HG03159 (cell line): ENCODE measurements at regions not wholly inside any gene's neighbourhood (a gene's known extent, or its start where the extent isn't known, plus 50 kb on each side); places are given as distances from the start of the nearest gene placed in this dataset.
"Not testable (repeated sequence)": the region's sequence is repeated elsewhere in the genome, so short reads cannot be mapped to it uniquely, and the experiment has no call there.

Experiments
- ATAC-seq: cut with Tn5 transposase; IDR thresholded peaks from one replicate; pipeline ENCODE4 v1.9.1; 2021; ENCODE audit warnings: mild to moderate bottlenecking, moderate library complexity; ENCODE audit not compliant: unreplicated experiment

DNA sequence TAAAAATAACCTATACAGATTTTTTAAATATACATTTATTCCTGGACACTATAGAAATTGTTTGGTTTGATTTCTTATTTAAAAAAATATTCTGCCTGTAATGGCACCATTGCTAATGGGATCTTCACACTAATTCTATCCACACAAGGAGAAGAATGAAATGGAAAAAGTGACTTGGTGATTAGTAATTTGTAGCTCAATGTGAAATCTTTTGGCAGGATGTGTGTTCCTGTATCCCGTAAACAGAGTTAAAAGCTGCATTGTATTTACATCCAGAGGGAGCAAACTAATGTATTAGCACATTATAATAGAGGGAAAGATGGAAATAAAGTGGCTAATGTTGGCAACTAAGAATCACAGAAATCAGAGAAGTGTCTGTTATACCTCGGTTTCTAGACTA is 1455.3 kb upstream of the FLRT2 start:
- no peak for ATAC-seq

DNA sequence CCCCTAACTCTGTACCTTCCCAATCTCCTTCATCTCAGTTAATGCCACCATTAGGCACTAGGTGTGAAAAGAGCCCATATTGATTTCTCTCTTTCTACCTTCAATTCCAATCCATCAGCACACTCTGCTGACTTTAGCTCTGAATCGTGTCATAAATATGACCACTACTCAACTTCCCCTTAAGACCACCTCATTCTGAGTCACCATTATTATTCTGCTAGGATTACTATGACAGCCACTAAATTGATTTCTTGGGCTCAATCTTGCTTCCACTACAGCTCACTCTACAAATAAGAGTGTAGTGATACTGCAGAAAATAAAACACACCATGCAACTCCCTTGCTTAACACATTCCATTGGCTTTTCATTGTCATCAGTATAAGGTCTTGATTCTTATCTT is 1449.0 kb upstream of the FLRT2 start:
- no peak for ATAC-seq

DNA sequence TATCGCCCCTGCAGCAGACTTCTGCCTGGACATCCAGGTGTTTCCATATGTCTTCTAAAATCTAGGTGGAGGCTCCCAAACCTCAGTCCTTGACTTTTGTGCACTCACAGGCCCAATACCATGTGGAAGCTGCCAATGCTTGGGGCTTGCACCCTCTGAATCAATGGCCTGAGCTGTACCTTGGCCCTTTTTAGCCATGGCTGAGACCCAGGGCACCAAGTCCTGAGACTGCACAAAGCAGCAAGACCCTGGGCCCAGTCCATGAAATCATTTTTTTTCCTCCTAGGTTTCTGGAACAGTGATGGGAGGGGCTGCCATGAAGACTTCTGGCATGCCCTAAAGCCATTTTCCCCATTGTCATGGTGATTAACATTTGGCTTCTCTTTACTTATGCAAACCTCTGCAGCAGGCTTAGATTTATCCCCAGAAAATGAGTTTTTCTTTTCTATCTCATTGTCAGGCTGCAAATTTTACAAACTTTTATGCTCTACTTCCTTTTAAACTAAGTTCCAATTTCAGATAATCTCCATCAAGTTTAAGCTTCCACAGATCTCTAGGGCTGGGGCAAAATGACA is 1445.8 kb upstream of the FLRT2 start:
- ATAC-seq: no peak

DNA sequence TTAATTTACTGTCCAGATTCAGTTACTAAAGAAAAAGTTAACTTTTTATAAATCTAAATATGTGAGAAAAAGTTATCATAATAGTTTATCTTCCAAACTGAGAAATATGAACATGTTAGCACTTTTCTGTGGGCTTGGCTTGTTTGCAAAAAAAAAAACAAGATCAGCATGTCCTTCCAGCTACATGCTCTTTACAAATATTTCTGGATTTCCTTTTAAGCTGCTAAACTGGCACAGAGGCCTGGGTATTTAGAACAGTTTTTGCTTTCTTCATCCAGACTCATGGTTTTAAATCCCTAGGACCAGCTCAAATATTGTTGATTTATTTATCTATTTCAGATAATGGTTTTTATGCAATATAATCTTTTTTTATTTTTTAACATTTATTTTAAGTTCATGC is 1444.5 kb upstream of the FLRT2 start:
- no peak for ATAC-seq

DNA sequence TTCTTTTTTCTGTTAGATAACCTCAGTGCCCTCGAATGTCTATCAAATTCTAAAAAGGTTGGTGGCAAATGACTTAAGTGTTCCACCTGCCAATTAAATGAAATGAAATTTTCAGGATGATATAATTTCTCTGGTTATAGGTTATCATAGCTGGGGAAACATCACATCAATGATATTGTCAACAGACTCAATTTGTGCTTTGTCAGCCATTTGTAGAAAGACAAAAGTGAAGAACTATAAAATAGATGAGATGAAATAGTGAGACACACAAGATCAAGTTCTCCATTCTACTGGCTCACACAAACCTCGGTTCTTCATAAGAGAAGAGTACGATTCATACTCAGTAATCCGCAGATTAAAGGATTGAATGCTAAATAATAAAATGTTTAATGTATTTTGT is 1443.2 kb upstream of the FLRT2 start:
- ATAC-seq: no peak

GRCh38 chr14:84087986-84088531 is 1441.9 kb upstream of the FLRT2 start:
- ATAC-seq: no peak

GRCh38 chr14:84090837-84091236 is 1439.1 kb upstream of the FLRT2 start:
- no peak for ATAC-seq

GRCh38 chr14:84095681-84096080 is 1434.3 kb upstream of the FLRT2 start:
- ATAC-seq: no peak

DNA sequence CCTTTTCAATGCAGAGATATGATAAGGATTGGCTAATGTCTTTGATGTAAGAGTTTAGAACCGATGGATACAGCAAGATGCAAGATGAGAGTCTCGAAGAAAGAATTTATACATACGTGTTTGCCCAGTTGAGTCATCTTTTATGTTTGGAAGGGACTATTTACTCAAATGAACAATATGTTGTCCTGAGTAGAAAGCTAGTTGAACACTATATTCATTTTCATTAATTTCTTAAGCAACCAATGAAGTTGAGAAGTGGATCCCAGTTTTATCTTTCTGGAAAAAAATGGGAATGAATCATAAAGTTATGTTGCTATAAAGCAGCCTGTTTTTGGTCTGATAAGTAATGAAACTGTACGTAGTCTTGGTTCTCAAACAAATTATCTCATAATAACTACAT is 1431.7 kb upstream of the FLRT2 start:
- no peak for ATAC-seq

- ATAC-seq: not testable (repeated sequence)
Measured at GRCh38 chr14:84099560-84099959, 1430.4 kb upstream of the FLRT2 start.

GRCh38 chr14:84107835-84108343 is 1422.1 kb upstream of the FLRT2 start:
- no peak for ATAC-seq

GRCh38 chr14:84108746-84109457 is 1421.0 kb upstream of the FLRT2 start:
- ATAC-seq: no peak

- ATAC-seq: no peak
Measured at GRCh38 chr14:84112589-84112988, 1417.4 kb upstream of the FLRT2 start.

DNA sequence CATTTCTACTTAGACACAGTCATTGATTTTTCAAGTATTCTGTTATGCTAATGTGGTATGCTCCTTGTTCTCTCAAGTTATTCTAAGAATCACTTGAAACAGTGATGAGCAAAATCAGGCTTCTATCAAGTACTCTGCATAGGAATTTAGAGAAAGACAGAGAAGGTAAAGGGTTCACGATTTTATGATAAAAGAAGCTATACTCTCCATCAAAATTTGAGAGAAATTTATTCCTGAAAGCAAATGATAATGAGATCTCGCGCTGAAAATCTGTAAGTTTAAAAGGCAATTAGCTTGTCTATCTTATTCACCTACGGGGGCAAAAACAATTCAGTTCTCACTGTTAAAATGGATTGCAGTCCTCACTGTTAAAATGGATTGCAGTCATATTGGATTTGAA is 1404.3 kb upstream of the FLRT2 start:
- no peak for ATAC-seq

DNA sequence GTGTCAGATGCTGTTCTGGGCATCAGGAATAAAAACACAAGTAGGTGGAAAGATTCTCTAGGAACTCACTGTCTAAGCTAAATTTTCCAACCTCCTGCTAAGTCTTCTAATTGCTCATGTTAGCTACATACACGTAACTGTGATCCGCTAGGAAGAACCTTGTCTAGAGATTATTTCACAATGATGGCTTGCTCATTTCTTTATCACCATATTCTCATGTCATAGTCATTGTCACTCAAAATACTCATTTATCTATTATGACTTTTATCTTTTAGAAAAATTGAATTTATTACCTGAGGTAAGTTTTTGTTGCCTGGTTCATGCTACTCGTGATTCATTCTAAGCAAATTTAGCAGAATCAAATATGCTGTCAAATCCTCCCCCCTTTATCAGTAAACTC is 1402.4 kb upstream of the FLRT2 start:
- ATAC-seq: no peak

GRCh38 chr14:84128050-84128449 is 1401.9 kb upstream of the FLRT2 start:
- no peak for ATAC-seq

- no peak for ATAC-seq
Measured at GRCh38 chr14:84129007-84129406, 1400.9 kb upstream of the FLRT2 start.

DNA sequence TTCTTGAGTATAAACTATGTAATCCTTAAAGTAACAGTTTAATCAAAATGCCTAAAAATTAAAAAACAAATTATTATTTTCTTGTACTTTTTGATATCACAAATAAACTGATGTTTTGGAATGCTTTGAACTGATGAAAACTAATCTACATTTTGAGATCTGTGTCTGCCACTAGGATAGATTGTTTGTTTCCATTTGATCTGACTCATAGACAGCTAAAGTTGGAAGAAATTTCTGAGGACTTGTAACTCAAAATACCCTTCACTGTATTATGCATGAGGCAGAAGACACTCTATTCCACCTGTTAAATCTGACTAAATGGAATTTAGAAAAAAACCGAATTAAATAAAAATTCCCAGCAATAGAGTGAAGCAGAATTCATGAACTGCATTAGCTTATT is 1400.0 kb upstream of the FLRT2 start:
- no peak for ATAC-seq

- ATAC-seq: no peak
Measured at GRCh38 chr14:84131924-84132323, 1398.0 kb upstream of the FLRT2 start.

DNA sequence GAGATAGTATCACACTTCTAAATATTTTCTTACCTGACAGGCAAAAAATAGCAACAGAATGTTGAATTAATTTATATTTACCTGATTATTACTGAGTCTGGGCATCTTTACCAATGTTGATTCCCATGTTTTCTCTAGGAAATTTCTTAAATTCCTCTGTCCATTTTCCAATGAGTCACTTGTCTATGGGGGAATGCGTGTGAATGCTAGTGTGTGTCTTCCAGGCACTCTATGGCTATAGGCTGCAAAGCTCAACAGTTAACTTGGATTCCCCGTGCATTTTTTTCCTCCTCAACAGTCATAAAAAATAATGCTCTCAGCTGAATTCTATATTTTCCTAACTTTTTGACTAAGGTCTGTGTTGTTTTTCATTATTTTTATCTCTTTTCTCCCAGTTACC is 1385.8 kb upstream of the FLRT2 start:
- ATAC-seq: no peak

- ATAC-seq: no peak
Measured at GRCh38 chr14:84152452-84152851, 1377.5 kb upstream of the FLRT2 start.

GRCh38 chr14:84162633-84163032 is 1367.3 kb upstream of the FLRT2 start:
- no peak for ATAC-seq
